ENCODE measurements at regions not wholly inside any gene's neighbourhood (a gene's known extent, or its start where the extent isn't known, plus 50 kb on each side); places are given as distances from the start of the nearest gene placed in this dataset.

DNA sequence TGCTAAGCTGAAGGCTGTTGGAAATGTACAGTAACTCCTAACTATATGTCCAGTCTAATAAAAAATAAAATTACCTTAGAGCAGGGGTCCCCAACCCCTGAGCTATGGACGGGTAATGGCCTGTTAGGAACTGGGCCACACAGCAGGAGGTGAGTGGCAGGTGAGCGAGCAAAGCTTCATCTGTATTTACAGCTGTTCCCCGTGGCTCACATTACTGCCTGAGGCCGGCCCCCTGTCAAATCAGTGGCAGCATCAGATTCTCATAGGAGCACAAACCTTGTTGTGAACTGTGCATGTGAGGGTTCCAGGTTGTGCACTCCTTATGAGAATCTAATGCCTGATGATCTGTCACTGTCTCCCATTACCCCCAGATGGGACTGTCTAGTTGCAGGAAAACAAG lies 73.1 kb upstream of the CXCR4 start:
- FAIRE-seq = no peak
- DNase-seq (ENCODE audit: low spot score) = no peak

DNA sequence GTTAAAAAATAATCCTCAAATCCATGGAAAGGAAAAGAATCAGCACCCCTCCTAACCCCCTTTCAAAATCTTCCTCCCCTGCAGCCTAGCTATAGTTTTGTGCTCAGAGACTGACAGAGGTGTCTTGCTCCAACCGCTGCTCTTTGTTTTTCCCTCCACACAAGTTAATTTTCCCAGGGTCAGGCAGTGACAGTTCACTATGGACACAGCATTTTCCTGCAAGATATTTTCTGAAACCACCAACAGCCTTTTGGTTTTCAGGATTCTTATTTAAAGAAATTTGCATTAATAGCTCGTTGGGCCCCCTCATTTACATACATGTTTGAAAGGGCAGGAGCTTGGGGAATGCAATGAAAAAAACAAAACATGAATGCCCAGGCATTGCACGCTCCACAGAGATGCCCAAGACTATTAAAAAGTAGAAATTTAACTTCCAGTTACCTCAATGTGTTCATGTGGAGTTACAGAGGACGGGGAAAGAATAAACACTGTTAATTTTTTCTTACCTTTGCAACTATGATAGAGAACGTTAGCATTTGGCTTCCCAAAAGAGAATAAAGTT lies 71.4 kb upstream of the CXCR4 start:
- DNase-seq (ENCODE audit: low spot score) (no peak), FAIRE-seq (no peak)

DNA sequence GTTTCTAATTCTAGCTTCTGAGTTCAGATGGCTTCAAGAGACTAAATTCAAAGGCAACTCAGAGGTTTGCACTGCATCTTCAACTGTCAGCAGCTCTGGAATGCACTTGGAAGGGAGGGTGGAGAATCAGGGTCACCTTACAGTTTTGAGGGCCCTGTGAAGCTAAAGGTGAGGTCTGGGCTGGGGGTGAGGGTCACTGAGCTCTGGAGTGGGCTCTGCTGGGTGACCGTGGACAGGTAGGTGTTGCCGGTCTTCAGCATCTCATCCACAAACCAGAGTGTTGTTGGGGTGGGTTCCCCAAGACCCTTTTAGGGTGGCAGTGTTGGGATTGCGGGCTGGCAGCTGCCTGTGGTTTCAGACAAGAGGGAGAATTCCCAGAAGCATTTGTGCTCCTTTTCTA lies 70.1 kb upstream of the CXCR4 start:
- DNase-seq (ENCODE audit: low spot score) (no peak), FAIRE-seq (no peak)

DNA sequence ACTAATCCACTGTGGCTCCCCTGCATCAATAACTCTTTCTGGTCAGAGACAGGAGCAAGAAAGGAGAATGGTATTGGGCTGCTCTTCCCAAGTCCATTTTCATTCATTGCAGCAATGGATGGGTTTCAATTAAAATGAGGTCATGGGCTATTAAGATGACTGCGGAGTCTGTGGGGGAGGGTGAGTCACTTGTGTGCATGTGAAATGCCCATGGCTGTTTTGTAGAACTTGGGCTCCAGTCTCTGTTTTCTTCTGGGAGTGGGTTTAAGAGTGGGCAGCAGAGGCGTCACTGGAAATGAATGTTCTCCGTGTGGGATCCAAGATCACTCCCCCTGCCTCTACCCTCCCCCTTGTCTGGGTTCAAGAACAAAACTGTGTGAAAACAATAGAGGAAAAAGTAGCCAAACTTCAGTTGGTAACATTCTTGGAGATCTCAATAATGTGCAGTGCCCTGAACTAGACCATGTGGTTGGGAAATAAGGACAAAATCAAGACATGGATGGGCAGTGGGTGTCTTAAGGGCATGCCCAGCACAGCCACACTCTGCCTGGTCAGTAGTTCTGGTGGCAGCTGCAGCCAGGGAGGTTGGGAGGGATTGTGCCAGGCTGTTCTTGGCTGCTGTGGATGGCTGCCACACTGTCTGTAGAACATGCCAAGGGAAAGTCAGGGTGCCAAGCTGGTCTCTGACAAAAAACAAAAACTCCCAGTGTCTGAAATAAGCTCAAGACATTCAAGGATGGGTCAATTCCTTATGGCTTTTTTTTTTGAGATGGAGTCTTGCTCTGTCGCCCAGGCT lies 68.2 kb upstream of the CXCR4 start:
- no peak for DNase-seq (ENCODE audit: low spot score)
- no peak for FAIRE-seq

DNA sequence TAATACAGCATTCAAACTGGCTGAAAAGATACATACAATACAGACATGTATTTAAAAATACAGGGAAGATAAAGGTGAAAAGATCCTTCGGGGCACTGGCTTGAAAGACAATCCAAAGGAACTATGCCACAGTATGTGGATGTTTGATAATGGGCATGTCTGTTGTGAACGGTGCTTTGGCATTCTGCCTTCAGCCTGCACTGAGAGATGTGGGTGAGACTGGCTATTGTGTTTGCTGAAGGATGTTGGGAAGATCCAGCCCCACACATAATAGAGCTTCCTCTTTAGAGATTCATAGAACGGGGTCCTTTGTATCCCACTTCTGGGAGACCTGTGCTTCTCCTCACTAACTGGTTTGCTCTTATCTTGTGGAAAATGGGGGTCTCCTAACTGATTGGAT lies 65.1 kb upstream of the CXCR4 start:
- FAIRE-seq (no peak), DNase-seq (ENCODE audit: low spot score) (no peak)

DNA sequence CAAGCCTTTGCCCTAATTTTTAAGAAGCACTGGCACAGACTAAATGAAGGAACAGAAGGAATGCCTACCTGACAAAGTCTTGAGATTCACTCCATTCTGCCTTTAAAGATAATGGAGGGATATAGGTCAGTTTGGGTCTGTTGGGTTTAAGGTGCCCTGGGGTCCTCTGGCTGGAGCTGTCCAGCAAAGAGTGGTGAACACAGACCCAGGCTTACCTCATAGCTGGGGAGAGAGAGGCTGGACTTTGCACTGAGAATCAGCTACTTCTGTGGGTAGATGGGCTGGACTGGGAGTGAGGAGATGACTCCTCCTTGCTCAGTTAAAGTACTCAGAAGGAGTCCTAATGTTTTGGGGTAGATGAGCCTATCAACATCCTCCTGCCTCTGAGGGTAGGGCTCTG lies 64.4 kb upstream of the CXCR4 start:
- FAIRE-seq = no peak

DNA sequence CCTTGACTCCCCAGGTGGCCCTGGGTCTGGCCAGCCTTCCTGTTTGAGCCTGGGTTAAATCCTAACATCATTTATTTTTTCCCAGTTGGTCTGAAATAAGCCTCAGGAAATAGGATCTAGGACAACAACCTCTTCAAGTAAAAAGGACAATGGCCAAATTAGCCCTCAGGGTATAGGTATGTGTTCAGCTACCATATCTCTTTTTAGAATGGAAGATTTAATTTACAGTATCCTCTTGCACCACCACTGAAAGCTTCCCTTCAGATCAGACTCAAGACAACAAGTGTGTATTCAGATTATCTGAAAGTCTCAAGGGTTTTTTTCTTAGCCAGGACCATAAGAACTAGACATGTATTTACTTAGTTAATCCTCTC lies 61.6 kb upstream of the CXCR4 start:
- no peak for DNase-seq (ENCODE audit: low spot score)
- FAIRE-seq = no peak

More for the DNA sequence above, 64.4 kb upstream of the CXCR4 start:
- DNase-seq (ENCODE audit: low spot score) = no peak

DNA sequence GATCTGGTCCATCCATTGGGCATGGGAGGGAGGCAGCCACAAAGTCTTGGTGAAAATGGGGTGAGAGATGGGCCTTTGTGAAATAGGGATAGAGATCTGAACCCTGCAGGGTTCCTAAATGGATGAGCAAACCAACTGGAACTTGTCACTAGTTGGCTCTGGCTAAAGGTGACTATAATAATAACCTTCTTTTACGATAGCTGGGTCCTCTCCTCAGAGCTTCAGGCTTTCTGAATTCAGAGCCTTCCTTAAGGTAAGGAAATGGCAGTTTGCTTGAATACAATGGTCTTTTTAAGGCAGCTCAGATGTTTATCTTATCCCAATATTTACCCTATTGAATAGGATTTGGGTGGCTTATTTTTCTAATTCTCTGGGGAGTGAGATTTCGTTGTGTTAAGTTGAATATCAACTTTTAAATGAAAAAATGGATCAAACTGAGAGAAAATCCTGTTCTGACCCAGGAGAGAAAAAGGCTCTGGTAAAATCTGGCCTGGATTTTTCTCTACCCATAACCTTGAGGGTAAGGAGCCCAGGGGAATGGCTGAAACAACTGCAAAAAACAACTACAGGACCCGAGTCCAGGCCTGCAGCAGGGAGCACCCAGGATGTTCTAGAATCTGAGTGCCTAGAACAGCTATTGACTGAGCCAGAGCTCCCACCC lies 61.1 kb upstream of the CXCR4 start:
- no peak for DNase-seq (ENCODE audit: low spot score)
- no peak for FAIRE-seq

DNA sequence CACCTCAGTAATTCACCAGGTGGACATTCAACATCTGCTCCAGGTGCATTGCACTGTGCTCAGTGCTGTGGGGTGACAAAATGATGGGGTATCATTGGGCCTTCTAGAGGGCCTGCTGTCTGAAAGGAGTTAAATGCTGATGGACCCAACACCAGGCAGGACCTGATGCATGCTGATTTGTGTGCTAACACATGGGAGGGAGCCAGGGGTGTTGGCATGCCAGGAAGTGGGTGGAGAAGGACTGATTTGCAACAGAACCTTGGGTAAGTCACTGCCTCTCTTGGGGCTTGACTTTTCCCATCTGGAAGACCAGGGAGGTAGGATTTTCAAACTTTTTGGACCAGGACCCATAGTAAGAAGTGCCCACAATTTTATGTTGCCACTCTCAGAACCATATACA lies 57.9 kb upstream of the CXCR4 start:
- DNase-seq (ENCODE audit: low spot score) = no peak
- FAIRE-seq = no peak

DNA sequence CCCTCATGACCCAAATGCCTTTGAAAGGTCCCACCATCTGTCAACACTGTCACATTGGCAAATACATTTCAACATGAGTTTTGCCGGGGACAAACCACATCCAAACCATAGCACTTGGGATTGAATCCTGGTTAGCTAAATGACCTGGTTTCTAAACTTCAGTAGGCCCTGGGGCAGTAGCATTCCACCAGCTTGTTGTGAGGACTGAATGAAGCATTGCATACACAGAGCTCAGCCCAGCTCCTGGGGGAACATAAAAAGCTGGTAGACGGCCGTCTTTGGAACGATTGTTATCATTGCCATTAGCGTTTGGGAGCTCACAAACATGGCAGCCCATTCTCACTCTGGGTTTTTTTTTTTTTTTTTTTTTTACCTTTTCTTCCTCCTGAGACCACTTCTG lies 57.5 kb upstream of the CXCR4 start:
- DNase-seq (ENCODE audit: low spot score) (no peak), FAIRE-seq (no peak)

DNA sequence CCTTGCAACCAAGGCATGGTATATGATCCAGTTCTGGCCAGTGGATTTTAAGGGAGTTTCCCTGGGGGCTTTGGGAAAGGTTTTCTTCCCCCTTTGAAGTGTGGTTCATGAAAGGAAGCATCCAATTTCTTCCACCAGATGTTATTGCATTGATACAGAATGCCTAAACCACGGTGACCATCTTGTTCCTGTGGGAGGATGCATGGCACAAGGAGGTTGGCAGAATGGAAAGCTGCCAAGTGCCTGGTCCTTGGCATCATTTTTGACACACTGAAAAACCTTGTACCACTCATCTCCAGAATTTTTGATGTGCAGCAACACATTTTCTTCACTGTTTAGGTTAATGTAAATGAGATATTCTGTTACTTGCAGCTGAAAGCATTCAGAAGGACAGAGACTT lies 55.2 kb upstream of the CXCR4 start:
- DNase-seq (ENCODE audit: low spot score) (no peak), FAIRE-seq (no peak)

DNA sequence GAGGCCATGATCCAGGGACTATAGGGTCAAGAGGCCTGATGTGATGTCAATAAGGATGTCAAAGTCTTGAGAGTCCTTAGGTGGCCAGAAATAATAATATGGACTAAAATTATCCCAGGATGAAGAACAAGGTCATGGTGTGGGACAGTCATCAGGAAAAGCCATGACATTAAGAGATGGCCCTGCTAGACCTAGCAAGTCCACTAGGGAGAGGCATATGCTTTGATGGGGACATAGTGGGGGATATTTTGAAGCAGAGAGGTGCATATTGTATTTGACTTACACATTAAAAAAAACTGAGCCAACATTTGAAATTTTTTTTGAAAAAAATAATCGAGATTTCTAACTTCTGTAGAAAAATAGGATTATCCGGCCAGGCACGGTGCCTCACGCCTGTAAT lies 53.3 kb upstream of the CXCR4 start:
- DNase-seq (ENCODE audit: low spot score) = no peak
- no peak for FAIRE-seq

DNA sequence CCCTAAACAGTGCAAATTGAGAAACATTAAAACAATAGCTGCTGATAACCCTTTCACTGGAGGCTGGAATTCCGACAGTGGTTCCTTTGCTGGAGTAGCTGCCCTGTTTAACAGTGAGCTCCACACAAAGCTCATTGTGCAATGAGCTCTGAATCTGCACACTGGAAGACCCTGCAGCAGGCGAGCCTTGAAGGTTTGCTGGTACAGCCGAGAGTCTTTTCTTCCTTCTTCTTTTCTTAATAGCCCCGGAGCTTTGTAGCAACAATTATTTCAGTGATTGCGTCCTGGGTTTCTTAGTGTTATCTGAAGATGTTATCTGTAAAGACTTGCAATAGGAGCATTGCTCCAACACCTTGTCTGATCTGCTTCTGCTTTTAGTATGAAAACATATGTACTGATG lies 50.8 kb upstream of the CXCR4 start:
- no peak for DNase-seq (ENCODE audit: low spot score)
- no peak for FAIRE-seq

DNA sequence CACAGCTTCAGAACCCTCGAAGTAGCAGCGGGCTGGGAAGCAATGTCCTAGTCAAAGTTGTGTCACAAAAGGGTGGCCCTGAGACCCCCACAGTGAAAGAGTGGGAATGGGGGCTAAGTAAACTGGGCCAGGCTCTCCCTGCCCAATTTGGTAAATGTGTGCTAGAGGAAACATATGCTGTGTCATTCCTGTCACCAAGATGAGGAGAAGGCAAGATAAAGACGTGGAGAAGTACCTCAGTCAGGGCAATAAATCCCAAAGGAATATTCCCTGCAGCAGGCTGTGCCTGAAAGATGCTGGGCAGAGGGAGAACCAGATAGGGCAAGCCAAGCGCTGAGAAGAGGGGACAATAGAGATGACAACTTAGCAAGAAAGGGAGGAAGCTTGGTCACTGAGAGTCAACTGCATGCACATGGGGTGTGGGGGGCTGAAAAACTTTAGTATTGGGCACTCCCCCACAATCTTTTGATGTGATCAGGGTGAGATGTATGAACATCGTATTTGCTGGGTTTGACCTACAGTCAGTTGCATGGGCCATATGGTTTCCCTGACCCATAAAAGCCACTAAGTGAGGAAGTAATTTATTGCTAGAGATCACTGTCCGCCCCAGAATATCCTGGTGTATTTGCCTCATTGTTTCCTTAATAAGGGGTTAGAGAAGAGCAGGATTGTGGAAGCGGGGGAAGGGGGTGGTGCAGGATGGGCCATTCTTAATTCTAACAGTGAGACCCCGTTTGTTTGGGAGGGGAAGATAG lies 49.9 kb upstream of the CXCR4 start:
- no peak for DNase-seq (ENCODE audit: low spot score)
- no peak for FAIRE-seq

Measured in RCC 7860 (cell line).